ENCODE measurements at regions not wholly inside any gene's neighbourhood (a gene's known extent, or its start where the extent isn't known, plus 50 kb on each side); places are given as distances from the start of the nearest gene placed in this dataset.

DNA sequence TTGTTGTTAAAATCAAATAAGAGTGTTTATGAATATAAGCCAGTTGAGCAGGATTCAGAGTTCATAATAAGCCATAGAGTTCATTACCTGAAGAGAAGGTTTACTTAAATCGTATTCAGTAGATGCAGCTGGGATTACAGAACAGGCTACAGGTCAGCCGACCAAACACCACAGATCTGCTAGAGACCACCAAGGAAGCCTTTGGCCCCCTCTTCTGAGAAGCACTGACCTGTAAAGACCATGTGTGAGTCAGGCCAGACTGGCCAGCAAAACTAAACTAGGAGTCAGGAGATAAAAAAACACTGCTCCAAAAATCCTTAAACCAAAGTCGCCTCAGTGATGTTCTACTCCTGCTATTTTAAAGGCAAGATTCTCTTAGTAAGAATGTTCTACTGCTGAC, 1125.5 kb downstream of the FAT4 start:
- Histone ChIP-seq H3K4me1 (ENCODE audit: insufficient read depth) (no peaks in the 10 kb centered on the region), H2AFZ (no peak overlapping the region), H3K9ac (no peak overlapping the region), H3K9me3 (ENCODE audit: low read depth) (no peaks in the 10 kb centered on the region), H3K36me3 (ENCODE audit: low read depth) (no peaks in the 10 kb centered on the region), H4K20me1 (ENCODE audit: insufficient read depth) (no peaks in the 10 kb centered on the region), H3K27ac (no peak overlapping the region), H3K27me3 (replicated peaks; ENCODE audit: insufficient read depth) (no peaks in the 10 kb centered on the region), H3K9me2 (ENCODE audit: insufficient read depth) (0 out of 2 replicates have a peak, but pooled peaks cover 4% of the 10 kb centered on the region), H3K79me2 (ENCODE audit: insufficient read depth) (no peaks in the 10 kb centered on the region), H3K4me3 (no peak overlapping the region), H3F3A (ENCODE audit: insufficient read depth) (no peaks in the 10 kb centered on the region), H3K4me2 (ENCODE audit: unreplicated experiment) (no peak overlapping the region)
- in situ Hi-C loops (cut with MboI), result no loop called here
- WGBS, 2 experiments (ENCODE audit: low coverage in 1 of 2, low lambda C conversion rate in 2 of 2, missing lambda C conversion rate in 2 of 2), result 86 to 88% methylated on average over 3 of the region's 3 CpGs
- DNase-seq, result no peak
- TF ChIP-seq EZH2phosphoT487 (IDR thresholded peaks at IDR 0.05; ENCODE audit: insufficient read depth, low read depth) (no peak), EZH2 (IDR thresholded peaks at IDR 0.05; ENCODE audit: insufficient read depth, poor library complexity, severe bottlenecking) (no peak)

DNA sequence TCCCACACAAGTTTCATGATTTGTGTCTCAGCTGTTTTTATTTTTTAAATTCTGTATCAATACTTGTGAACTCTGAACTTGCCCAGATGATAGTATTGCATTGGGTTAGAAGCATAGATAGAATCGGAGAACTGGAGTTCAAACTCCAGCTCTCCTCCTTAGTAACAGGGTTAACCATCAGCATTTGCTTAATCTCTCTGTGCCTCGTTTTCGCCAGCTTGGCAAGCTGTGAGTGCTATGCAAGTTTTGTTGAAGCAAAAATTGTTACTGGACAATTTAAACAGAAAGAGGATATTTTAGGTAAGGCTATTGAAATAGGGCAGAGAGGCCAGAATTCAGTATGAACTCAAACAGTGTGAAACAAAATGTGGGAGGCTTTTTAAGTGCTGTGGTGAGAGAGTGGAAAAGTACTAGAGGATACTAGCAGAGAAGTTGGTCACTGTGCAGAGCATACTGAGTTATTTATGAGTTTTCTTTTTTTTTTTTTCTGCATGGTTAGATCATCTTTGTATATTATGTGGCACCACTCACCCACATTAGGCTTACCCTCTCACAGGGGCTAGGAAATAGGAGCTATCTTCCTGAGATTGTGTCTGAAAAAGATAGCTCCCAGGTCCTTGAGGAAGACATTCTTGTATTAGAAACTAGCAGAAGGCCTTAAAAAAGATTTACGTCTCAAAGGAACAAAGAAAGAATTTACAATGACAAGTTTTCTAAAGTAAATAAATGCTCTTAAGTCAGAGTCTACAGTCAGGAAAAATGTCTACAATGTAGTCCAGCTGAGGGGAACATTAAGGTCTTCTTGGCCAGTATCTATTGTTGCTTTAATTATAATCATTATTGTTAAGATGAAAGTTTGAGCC, 1126.6 kb downstream of the FAT4 start:
- WGBS, 2 experiments (ENCODE audit: low coverage in 1 of 2, low lambda C conversion rate in 2 of 2, missing lambda C conversion rate in 2 of 2), result 55 to 64% methylated on average over 4 of the region's 4 CpGs
- Histone ChIP-seq H3K4me3 (no peak overlapping the region), H4K20me1 (ENCODE audit: insufficient read depth) (no peaks in the 10 kb centered on the region), H3K9ac (no peak overlapping the region), H3K36me3 (ENCODE audit: low read depth) (no peaks in the 10 kb centered on the region), H3K4me2 (ENCODE audit: unreplicated experiment) (no peak overlapping the region), H3F3A (ENCODE audit: insufficient read depth) (no peaks in the 10 kb centered on the region), H3K9me3 (ENCODE audit: low read depth) (no peaks in the 10 kb centered on the region), H2AFZ (peak overlapping the region; percentile 50), H3K27ac (no peak overlapping the region), H3K27me3 (replicated peaks; ENCODE audit: insufficient read depth) (no peaks in the 10 kb centered on the region), H3K4me1 (ENCODE audit: insufficient read depth) (no peaks in the 10 kb centered on the region), H3K9me2 (ENCODE audit: insufficient read depth) (0 out of 2 replicates have a peak, but pooled peaks cover 4% of the 10 kb centered on the region), H3K79me2 (ENCODE audit: insufficient read depth) (no peaks in the 10 kb centered on the region)
- in situ Hi-C loops (cut with MboI), result no loop called here
- peak; percentile 3 for DNase-seq
- TF ChIP-seq EZH2 (IDR thresholded peaks at IDR 0.05; ENCODE audit: insufficient read depth, poor library complexity, severe bottlenecking) (no peak), EZH2phosphoT487 (IDR thresholded peaks at IDR 0.05; ENCODE audit: insufficient read depth, low read depth) (no peak)

DNA sequence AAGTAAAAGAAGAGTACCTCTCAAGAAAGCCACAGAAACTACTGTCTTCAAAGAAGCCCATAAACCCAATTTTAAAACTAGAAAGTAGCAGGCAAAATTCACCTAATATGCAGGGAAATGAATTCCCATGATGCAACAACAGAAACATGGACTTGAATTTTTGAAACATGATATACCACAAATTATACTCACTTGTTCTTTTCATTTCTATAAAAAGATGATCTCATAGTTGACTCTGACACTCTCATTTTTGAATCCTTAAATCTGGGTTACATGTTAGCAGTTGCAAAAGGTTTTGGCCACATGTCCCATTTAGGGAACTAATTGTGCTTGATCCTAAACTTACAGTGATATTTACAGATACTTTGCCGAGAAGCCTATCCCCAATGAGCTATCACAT, 1130.8 kb downstream of the FAT4 start:
- Histone ChIP-seq H2AFZ (no peak overlapping the region), H4K20me1 (ENCODE audit: insufficient read depth) (no peaks in the 10 kb centered on the region), H3F3A (ENCODE audit: insufficient read depth) (no peaks in the 10 kb centered on the region), H3K79me2 (ENCODE audit: insufficient read depth) (no peaks in the 10 kb centered on the region), H3K9me3 (ENCODE audit: low read depth) (no peaks in the 10 kb centered on the region), H3K9me2 (ENCODE audit: insufficient read depth) (0 out of 2 replicates have a peak, but pooled peaks cover 4% of the 10 kb centered on the region), H3K9ac (no peak overlapping the region), H3K36me3 (ENCODE audit: low read depth) (no peaks in the 10 kb centered on the region), H3K4me3 (no peak overlapping the region), H3K27me3 (replicated peaks; ENCODE audit: insufficient read depth) (no peaks in the 10 kb centered on the region), H3K4me1 (ENCODE audit: insufficient read depth) (no peaks in the 10 kb centered on the region), H3K27ac (no peak overlapping the region), H3K4me2 (ENCODE audit: unreplicated experiment) (no peak overlapping the region)
- in situ Hi-C loops (cut with MboI), result no loop called here
- TF ChIP-seq EZH2phosphoT487 (IDR thresholded peaks at IDR 0.05; ENCODE audit: insufficient read depth, low read depth) (no peak), EZH2 (IDR thresholded peaks at IDR 0.05; ENCODE audit: insufficient read depth, poor library complexity, severe bottlenecking) (no peak)
- DNase-seq, result peak; percentile 1
- WGBS, 2 experiments (ENCODE audit: low coverage in 1 of 2, low lambda C conversion rate in 2 of 2, missing lambda C conversion rate in 2 of 2), result 6 to 11% methylated on average over 1 of the region's 1 CpG

DNA sequence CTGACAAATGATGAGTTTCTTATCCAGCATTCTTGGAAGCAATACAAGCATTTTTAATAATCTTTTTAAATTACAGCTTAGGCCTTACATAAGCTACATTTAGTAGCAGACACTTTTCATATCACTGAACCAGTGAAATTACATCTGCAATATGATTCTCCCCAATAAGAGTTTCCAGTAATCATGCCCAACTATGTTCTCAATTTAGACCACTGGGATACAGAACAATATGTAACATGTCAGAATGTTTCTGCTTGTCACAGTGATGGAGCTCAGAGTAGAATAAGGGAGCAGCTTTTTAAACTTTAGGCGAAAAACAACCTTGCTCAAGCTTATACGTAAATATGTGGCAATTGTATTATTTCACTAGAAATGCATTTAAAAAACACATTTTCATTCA, 1132.2 kb downstream of the FAT4 start:
- no peaks in the 10 kb centered on the region for H3K9me3 ChIP-seq (ENCODE audit: low read depth)
- no peak overlapping the region for H3K4me3 ChIP-seq
- H3F3A ChIP-seq (ENCODE audit: insufficient read depth), result peaks cover 9% of the 10 kb centered on the region; the same call in 1 of the 2 replicates
- no peaks in the 10 kb centered on the region; the same call in 1 of the 2 replicates for H3K4me1 ChIP-seq (ENCODE audit: insufficient read depth)
- no peak overlapping the region for H3K9ac ChIP-seq
- in situ Hi-C loops (cut with MboI), result no loop called here
- no peak for TF ChIP-seq EZH2phosphoT487 (IDR thresholded peaks at IDR 0.05; ENCODE audit: insufficient read depth, low read depth)
- no peak for TF ChIP-seq EZH2 (IDR thresholded peaks at IDR 0.05; ENCODE audit: insufficient read depth, poor library complexity, severe bottlenecking)
- no peaks in the 10 kb centered on the region for H3K27me3 ChIP-seq (replicated peaks; ENCODE audit: insufficient read depth)
- no peaks in the 10 kb centered on the region for H3K79me2 ChIP-seq (ENCODE audit: insufficient read depth)
- WGBS, 2 experiments (ENCODE audit: low coverage in 1 of 2, low lambda C conversion rate in 2 of 2, missing lambda C conversion rate in 2 of 2), result 96 to 97% methylated on average over 2 of the region's 2 CpGs
- 0 out of 2 replicates have a peak, but pooled peaks cover 4% of the 10 kb centered on the region for H3K9me2 ChIP-seq (ENCODE audit: insufficient read depth)
- no peak overlapping the region for H3K27ac ChIP-seq
- no peak for DNase-seq
- H2AFZ ChIP-seq, result no peak overlapping the region
- no peaks in the 10 kb centered on the region for H4K20me1 ChIP-seq (ENCODE audit: insufficient read depth)
- no peaks in the 10 kb centered on the region for H3K36me3 ChIP-seq (ENCODE audit: low read depth)
- H3K4me2 ChIP-seq (ENCODE audit: unreplicated experiment), result no peak overlapping the region

Data from GM23248 (cell line).